H54 (cell line): ENCODE measurements at regions not wholly inside any gene's neighbourhood (a gene's known extent, or its start where the extent isn't known, plus 50 kb on each side); places are given as distances from the start of the nearest gene placed in this dataset.
"Not testable (repeated sequence)": the region's sequence is repeated elsewhere in the genome, so short reads cannot be mapped to it uniquely, and the experiment has no call there.

Experiments
- DNase-seq: peaks from one replicate; pipeline ENCODE4 v3.0.0; 2011; ENCODE audit warnings: low spot score, mixed read lengths; ENCODE audit not compliant: insufficient read length
- FAIRE-seq: peaks from 3 replicates; lab custom pipeline; 2011; peaks lifted over from hg19 to GRCh38; lab: Jason Lieb, UNC
- POLR2A ChIP-seq: IDR thresholded peaks from 2 replicates; pipeline ENCODE4 v1.6.1; 2011; ENCODE audit warnings: low read depth, mild to moderate bottlenecking, low read length

DNA sequence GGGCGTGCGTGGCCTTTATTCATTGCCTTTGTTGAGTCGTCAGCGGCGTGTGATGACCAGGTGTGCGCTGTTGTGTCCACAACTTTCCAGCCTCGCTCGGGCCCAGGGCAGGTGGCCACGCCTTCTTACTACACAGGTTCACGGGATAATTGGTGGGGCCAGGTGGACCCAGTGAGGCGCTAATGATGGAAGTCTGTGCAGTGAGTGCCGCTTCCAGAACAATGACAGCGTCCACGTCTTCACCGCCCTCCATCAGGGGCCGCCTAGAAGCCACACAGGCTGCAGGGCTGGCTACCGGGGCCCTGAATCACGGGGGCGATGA, 1197.3 kb downstream of the BRD1 start:
- no peak for FAIRE-seq
- DNase-seq: no peak
- TF ChIP-seq POLR2A: no peak

DNA sequence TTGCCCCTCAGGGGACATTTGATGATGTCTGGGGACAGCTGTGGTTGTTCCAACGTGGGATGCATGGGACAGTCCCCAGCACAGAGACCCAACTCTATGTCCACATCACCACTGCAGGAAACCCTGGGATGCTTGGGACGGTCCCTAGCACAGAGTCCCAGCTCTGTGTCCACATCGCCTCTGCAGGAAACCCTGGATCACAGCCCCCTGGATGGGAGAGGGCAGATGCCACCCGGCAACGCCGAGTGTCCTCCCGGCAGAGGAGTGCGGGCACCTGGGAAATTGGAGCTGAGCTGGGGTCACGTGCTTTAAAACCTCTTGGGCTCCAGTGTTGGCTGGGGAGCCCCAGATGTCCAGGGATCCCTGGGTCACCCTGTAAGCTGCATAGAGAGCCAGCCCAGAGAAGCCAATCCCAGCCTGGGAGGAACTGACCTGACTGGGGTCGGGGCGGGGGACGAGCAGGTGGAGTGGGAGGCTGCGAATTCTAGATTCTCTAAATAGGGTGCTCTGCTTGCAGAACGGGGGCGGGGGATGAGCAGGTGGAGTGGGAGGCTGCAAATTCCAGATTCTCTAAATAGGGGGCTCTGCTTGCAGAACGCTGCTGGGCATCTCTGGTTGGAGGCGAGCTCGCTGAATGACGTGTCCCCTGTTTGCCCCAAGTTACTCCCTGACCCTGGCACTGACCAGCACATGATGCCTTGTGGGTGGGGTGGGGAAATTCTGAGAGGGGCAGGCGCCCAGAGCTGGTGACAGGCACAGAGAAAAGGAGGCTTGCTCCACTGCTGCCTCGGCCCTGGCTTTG, 1197.8 kb downstream of the BRD1 start:
- TF ChIP-seq POLR2A: no peak
- DNase-seq (no peak), FAIRE-seq (no peak)

DNA sequence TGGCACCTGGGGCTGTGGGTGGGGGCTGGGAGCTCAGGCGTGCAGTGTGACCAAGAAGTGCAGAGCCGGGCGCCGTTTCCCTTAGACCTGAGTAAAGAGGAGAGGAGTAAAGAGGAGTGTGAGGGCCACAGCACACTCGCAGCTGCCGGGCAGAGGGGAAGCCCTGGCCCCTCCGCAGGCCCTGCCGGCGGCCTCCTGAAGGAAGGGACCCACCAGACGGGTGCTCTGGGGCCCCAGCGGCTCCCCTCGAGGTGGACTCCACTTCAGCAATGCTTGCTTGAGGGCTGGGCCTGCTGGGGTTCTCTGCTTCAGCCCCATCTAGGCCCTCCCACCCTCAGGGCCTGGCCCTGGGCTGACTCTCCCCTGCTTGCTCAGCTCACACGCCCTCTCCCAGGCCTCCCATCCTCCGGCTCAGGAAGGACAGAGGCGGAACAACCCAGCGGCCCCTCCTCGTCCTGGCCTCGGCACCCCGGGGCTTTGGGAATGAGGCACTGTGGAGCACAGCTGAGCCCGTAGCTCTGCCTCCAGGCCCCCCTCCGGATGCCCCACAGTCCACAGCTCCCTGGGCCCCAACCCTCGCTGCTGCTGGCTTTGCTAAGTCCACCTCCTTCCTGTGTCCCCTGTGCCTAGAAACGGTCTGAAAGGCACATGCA, 1198.7 kb downstream of the BRD1 start:
- FAIRE-seq: no peak
- TF ChIP-seq POLR2A: no peak
- no peak for DNase-seq

DNA sequence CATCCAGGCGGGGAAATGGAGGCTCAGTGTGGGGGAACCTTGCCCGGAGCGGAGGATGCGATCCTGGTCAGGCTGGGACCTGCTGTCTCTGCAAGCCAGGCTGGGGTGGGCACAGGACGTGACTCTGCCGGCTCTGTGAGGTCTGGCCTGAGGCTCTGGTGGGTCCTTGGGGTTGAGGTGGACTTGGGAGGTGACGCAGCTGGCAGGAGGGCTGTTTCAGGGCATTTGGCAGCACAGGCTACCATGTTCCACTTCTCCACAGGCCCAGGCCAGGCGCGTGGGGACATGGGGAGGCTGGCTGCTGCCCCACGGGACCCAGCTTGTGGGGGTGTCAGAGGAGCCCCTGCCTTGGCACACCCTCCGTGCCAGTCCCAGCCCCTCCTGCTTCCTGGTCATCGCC, 1199.7 kb downstream of the BRD1 start:
- TF ChIP-seq POLR2A: no peak
- DNase-seq (no peak), FAIRE-seq (no peak)

DNA sequence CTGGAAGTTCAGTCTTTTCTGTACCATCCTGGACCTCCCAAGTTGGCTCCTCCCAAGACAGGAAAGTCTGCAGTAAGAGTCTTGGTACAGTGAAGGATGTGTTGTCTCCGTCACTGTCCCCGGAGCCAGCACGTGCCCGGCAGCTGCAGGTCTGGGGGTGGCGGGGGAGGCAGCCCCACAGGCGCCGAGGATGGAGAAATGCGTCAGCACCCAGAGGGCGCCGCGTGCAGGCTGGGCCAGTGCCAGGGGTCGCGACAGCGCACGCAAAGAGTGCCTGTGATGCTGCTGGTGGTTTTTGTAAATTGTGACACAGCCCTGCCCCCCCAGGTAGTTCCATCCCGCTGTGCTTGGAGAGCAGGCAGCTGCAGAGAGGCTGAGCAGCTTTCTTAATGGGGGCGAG, 1200.5 kb downstream of the BRD1 start:
- no peak for DNase-seq
- FAIRE-seq: no peak
- TF ChIP-seq POLR2A: no peak

DNA sequence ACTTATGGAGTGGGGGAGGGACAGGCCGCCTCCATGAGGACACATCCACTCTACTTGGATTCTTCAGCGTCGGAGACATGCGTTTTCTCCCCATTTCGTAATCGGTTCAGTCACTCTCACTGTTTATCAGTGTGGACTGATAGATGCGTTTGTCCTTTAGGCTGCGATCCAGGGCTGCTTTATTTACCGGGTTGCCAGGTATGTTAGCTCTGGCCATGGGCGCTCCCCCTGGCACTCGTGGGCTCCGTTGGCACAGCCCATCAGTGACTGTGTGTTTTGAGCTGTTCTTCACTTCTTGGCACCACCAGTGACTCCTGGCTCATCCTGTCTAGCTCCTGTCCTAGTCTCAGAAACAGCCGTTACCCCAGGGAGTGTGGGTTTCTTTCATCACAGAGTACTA, 1203.3 kb downstream of the BRD1 start:
- no peak for FAIRE-seq
- no peak for TF ChIP-seq POLR2A
- no peak for DNase-seq

DNA sequence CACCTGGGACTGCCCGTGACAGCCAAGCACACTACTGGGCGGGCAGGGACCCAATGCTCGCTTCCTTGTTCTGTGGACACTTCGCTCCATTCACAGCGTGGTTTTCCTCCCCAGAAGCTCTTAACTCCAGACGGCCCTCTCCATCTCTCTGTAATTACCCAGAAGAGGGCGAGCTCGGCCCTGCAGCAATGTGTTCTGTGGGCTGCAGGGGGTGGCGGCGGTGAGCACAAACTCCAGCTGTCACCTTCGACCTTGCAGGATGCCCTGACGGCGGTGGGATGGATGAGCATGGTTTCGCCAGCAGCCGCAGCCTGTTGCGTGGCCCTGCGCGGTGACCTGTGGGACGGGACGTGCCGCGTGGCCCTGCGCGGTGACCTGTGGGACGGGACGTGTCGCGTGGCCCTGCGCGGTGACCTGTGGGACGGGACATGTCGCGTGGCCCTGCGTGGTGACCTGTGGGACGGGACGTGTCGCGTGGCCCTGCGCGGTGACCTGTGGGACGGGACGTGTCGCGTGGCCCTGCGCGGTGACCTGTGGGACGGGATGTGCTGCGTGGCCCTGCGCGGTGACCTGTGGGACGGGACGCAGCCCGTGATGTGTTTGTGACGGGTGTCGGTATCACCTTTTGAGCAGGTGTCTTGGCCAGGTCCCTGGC, 1204.7 kb downstream of the BRD1 start:
- no peak for TF ChIP-seq POLR2A
- DNase-seq: no peak
- FAIRE-seq: no peak

DNA sequence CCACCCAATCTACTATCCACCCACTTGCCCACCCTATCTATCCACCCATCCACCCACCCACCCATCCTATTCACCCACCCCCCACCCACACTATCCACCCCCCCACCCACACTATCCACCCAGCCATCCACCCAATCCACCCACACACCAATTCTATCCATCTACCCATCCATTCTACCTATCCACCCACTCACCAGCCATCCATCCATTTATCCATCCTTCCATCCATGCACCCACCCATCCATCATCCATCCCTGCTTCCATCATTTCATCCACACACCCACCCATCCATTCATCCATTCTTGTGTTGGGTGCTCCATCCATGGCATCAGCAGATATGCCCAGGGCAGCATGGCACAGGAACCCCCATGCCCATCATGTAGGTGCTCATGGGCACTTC, 1206.6 kb downstream of the BRD1 start:
- no peak for DNase-seq
- FAIRE-seq: no peak
- TF ChIP-seq POLR2A: no peak

DNA sequence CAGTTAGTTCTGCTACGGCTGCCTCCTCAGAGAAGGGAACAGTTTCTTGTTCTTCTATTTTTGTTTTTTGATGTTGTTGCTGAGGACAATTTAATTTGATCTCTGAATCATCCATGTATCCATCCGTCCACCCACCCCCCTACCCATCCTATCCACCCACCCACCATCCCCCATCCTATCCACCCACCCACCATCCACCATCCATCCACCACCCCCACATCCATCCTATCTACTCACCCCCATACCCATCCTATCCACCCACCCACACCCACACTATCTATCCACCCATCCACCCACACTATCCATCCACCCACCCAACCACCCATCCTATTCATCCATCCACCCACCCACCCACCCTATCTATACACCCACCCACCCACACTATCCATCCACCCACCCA, 1207.2 kb downstream of the BRD1 start:
- not testable (repeated sequence) for DNase-seq, FAIRE-seq

DNA sequence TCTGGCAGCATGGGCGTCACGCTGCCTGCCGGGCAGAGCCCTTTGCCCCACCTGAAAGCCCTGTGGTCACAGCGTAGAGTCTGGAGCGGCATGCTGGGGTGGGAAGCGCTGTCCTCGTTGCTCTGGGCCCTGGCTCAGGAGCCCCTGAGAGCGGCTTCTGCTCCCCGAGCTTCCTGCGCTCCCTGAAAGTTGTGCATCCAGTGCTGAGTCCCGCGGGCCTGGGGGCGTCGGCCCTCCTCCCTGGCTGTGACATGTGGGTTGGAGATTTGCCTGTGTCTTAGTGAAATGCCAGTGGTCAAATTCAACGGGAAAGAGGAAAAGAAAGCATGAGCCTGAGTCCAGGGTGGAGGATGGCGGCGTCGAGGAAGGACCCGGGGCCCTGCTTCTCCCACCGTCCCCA, 1208.0 kb downstream of the BRD1 start:
- no peak for FAIRE-seq
- no peak for DNase-seq
- no peak for TF ChIP-seq POLR2A

DNA sequence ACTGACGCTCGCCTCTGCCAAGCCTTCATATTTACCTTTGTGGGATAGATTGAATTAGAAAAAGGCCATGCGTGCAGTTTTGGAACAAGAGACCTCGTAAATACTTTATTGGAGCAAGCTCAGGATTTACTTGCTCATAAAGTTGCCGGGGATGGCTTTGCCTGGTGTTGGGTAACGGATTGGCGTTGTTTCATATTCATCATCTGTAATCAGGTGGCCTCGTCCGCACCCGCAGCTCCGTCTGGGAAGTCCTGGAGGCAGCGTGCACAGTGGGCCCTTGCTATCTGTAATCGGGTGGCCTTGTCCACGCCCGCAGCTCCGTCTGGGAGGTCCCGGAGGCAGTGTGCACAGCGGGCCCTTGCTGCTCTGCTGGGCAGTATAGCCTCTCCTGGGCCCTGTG, 1209.3 kb downstream of the BRD1 start:
- TF ChIP-seq POLR2A: no peak
- FAIRE-seq (no peak), DNase-seq (no peak)

DNA sequence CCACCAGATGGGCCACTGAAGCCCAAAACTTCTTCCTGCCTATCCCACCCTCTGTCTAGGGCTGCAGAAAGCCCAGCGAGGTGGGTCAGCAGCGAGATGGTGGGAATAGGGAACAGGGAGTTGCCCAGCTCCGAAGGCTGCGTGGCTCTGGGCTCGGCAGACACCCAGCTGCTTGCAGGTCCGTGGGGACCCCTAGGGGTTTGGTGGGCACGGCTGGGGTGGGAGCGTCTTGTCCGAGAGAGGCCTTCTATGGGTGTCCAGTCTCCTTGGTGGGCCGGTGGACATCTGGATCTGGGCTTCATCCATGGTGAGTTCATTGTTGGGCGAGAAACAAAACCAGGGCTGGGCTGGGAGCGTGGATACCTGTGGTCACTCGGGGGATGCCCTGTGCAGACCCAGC, 1211.0 kb downstream of the BRD1 start:
- FAIRE-seq: no peak
- TF ChIP-seq POLR2A: no peak

DNA sequence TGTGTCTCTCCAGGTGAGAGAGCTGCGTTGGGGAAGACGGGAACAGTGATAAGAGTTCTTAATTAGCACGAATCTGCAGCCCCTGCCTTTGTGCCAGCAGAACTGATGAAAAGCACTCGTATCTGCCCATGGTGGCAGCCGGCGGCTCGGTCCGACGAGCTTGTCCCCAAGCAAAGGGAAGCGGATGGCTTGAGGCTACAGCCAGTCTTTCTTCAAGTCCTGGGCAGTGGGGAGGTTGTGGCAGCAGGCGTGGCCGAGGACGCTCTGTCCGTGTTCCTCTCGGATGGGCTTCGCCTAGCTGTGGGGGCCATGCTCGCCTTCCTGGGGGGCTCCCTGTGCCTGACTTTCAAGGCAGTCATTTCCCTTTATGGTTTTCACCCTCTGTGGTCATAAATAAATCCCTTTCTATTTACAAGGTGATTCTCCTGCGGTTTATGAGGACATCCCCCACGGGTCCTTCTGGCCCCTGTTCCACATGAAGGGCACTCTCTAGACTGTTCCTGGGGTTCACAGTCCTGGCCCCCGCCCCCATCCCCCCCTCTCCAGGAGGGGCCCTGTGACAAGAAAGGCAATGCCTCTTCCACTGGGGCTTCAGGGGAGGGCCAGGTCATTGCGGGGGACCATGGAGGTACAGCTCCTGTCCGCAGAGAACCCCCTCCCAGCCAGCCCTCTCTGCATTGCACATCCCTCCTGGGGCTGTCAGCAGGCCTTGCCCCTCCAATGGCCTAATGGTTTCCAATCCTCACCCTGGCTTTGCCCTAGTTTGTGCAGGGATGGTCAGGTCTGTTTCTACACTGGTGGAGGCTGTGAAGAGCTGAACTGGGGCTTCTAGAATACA, 1212.3 kb downstream of the BRD1 start:
- FAIRE-seq (no peak), DNase-seq (no peak)
- TF ChIP-seq POLR2A: no peak

More for the DNA sequence above, 1211.0 kb downstream of the BRD1 start:
- no peak for DNase-seq
